Trophoblast cell (in vitro differentiated cells and primary cell): ENCODE measurements at regions not wholly inside any gene's neighbourhood (a gene's known extent, or its start where the extent isn't known, plus 50 kb on each side); places are given as distances from the start of the nearest gene placed in this dataset.
"Not testable (repeated sequence)": the region's sequence is repeated elsewhere in the genome, so short reads cannot be mapped to it uniquely, and the experiment has no call there.

Experiments
- DNase-seq, 2 donors: peaks; one replicate each; pipeline ENCODE4 v3.0.0-alpha.2; 2016
- H2AFZ ChIP-seq: 2 replicates; pipeline ENCODE4 v1.6.1; 2013; ENCODE audit warnings: low read length, moderate library complexity, mild to moderate bottlenecking; ENCODE audit not compliant: insufficient read depth, poor library complexity
- H2AK5ac ChIP-seq: 2 replicates; pipeline ENCODE4 v1.6.1; 2013; ENCODE audit warnings: mild to moderate bottlenecking, low read length
- H2BK120ac ChIP-seq: 2 replicates; pipeline ENCODE4 v1.6.1; 2013; ENCODE audit warnings: low read length, mild to moderate bottlenecking, moderate library complexity; ENCODE audit not compliant: insufficient read depth, poor library complexity
- H2BK12ac ChIP-seq: 2 replicates; pipeline ENCODE4 v1.6.1; 2013; ENCODE audit warnings: mild to moderate bottlenecking, low read length, moderate library complexity
- H2BK5ac ChIP-seq: 2 replicates; pipeline ENCODE4 v1.6.1; 2013; ENCODE audit warnings: low read length, low read depth, moderate library complexity, mild to moderate bottlenecking; ENCODE audit not compliant: poor library complexity
- H3K14ac ChIP-seq: 2 replicates; pipeline ENCODE4 v1.6.1; 2013; ENCODE audit warnings: mild to moderate bottlenecking, low read length
- H3K18ac ChIP-seq: 2 replicates; pipeline ENCODE4 v1.6.1; 2013; ENCODE audit warnings: mild to moderate bottlenecking, low read length
- H3K23ac ChIP-seq: 2 replicates; pipeline ENCODE4 v1.6.1; 2013; ENCODE audit warnings: low read length
- H3K27ac ChIP-seq: 2 replicates; pipeline ENCODE4 v1.5.1; 2013; ENCODE audit warnings: low read depth, mild to moderate bottlenecking, inconsistent platforms, low read length, moderate library complexity
- H3K27me3 ChIP-seq: 2 replicates; pipeline ENCODE4 v1.6.1; 2013; ENCODE audit warnings: inconsistent platforms, mild to moderate bottlenecking, low read length, moderate library complexity; ENCODE audit not compliant: insufficient read depth
- H3K36me3 ChIP-seq, 2 experiments: 1 replicate in 1 of 2; 2 replicates in 1 of 2; pipeline ENCODE4 v1.6.1; 2013; ENCODE audit warnings: low read length in 2 of 2, mild to moderate bottlenecking in 2 of 2, moderate library complexity in 1 of 2; ENCODE audit not compliant: insufficient read depth in 2 of 2, control insufficient read depth in 1 of 2
- H3K4ac ChIP-seq: 2 replicates; pipeline ENCODE4 v1.6.1; 2013; ENCODE audit warnings: low read depth, mild to moderate bottlenecking, low read length, moderate library complexity
- H3K4me1 ChIP-seq, 2 experiments: 1 replicate in 1 of 2; 2 replicates in 1 of 2; pipeline ENCODE4 v1.6.1; 2013; ENCODE audit warnings: low read length in 2 of 2, mild to moderate bottlenecking in 2 of 2, moderate library complexity in 1 of 2; ENCODE audit not compliant: insufficient read depth in 2 of 2, control insufficient read depth in 1 of 2
- H3K4me2 ChIP-seq: 2 replicates; pipeline ENCODE4 v1.6.1; 2013; ENCODE audit warnings: inconsistent platforms, mild to moderate bottlenecking, low read length, moderate library complexity
- H3K4me3 ChIP-seq: 2 replicates; pipeline ENCODE4 v1.5.1; 2013; ENCODE audit warnings: mild to moderate bottlenecking, low read depth, low read length, inconsistent platforms
- H3K79me1 ChIP-seq: one replicate; pipeline ENCODE4 v1.6.1; 2013; ENCODE audit warnings: low read length
- H3K79me2 ChIP-seq: 2 replicates; pipeline ENCODE4 v1.6.1; 2013; ENCODE audit warnings: low read length, mild to moderate bottlenecking; ENCODE audit not compliant: control insufficient read depth, insufficient read depth, poor library complexity
- H3K9ac ChIP-seq: 2 replicates; pipeline ENCODE4 v1.6.1; 2013; ENCODE audit warnings: mild to moderate bottlenecking, low read length
- H3K9me3 ChIP-seq: 2 replicates; pipeline ENCODE4 v1.6.1; 2013; ENCODE audit warnings: low read depth, mild to moderate bottlenecking, control low read depth, inconsistent platforms, low read length; ENCODE audit not compliant: insufficient read depth
- H4K12ac ChIP-seq: 2 replicates; pipeline ENCODE4 v1.6.1; 2013; ENCODE audit warnings: low read depth, mild to moderate bottlenecking, low read length, moderate library complexity
- H4K8ac ChIP-seq: 2 replicates; pipeline ENCODE4 v1.6.1; 2013; ENCODE audit warnings: low read depth, mild to moderate bottlenecking, low read length, moderate library complexity
- H4K91ac ChIP-seq: one replicate; pipeline ENCODE4 v1.6.1; 2013; ENCODE audit warnings: low read depth, mild to moderate bottlenecking, low read length, moderate library complexity
- WGBS: extraction: QIAGEN DNeasy Blood & Tissue Kit; methylation state at CpG from one replicate; pipeline ENCODE4 v1.1.7; 2013; ENCODE audit warnings: missing lambda C conversion rate; ENCODE audit not compliant: insufficient read length, insufficient coverage; ENCODE audit errors: extremely low coverage; 5-methylcytosine and 5-hydroxymethylcytosine counted together

DNA sequence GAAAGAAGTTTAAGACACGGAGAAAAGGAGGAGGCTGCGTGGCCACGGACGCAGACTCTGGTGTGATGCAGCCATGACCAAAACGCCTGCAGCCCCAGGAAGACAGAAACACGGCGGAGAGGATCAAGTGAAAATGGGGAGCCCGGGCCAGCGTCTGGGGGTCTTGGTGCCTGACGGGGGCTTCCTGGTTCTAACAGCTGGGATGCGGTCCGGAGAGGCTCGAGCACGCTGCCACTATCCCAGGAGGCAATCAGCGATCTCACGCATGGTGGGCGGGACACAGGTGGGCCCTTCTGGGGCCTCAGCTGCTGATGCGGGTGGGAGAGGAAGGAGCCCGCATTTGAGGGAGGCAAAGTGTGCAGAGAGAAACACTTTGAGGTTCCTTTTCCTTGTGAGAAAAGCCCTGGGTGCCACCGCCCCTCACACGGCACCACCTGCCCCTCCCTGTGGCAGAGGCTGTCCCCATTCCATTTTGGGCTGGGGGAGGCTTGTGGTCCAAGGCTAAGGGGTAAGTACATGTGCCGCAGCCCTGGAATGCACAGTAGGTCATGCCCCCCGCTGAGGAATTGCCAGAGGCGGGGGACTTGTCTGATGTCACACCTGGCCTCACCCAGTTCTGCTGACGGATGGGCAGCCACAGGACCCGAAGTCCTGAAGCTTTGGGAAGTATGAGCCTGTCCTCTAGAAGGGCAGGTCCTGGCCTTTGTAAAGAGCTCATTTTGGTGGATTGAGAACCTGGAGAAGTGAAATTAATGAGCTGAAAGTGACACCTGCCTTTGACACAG, 121.7 kb upstream of the ZNF469 start:
- H2BK5ac ChIP-seq, H4K8ac ChIP-seq, H3K9ac ChIP-seq, H3K79me2 ChIP-seq, DNase-seq, H3K9me3 ChIP-seq, H4K12ac ChIP-seq, H3K27ac ChIP-seq, H3K23ac ChIP-seq, H3K4me3 ChIP-seq, H2AFZ ChIP-seq, H3K36me3 ChIP-seq, H3K27me3 ChIP-seq, H3K4me2 ChIP-seq: not testable (repeated sequence)
- H3K79me1 ChIP-seq, result peaks cover 34% of the 10 kb centered on the region
- peak overlapping the region; percentile 74 for H4K91ac ChIP-seq
- no CpG with 5 or more reads among the region's 26 CpGs for WGBS
- peaks cover 29 to 38% of the 10 kb centered on the region in 2 experiments for H3K4me1 ChIP-seq
- H2BK12ac ChIP-seq, result peak overlapping the region; percentile 93
- H2BK120ac ChIP-seq, result peak overlapping the region; percentile 79
- H2AK5ac ChIP-seq, result peak overlapping the region; percentile 82
- peak overlapping the region; percentile 64 for H3K4ac ChIP-seq
- peak overlapping the region; percentile 67 for H3K14ac ChIP-seq
- peak overlapping the region; percentile 56 for H3K18ac ChIP-seq

DNA sequence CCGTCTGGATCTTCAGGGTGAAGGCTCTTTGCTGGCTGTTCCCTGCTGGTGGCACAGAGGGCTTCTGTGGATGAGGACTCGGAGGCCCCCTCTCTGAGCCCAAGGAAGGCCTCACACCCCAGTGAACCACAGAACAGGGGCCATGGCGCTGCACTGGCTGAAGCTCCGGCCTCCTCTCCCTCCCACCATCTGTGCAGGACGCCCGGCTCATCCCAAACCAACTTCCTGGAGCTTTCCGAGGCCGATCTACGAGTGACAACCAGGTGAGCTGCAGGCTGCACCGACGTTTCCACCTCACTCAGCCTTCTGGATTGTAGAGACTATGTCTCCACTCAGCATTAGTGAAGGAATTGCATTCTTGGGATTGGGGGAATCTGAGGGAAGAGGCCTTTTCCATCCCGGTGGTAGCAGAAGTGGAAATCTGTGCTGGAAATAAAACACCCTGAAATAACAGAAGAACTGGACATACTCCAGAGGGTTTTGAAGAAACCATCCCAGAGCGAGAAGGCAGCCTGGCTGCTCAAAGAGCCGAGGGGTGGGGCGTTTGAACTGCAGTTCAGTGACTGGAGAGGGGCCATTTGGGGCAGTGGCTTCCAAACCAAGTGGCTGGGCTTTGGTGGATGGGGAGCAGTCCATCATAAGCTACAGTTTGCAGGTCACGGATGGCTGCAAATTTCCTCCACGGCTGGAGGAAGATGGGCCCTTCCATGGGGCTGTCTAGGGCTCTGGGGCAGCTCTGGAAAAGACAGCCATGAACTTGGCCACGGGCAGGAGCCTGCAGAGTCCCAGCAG, 120.7 kb upstream of the ZNF469 start:
- H3K27me3 ChIP-seq, result not testable (repeated sequence)

DNA sequence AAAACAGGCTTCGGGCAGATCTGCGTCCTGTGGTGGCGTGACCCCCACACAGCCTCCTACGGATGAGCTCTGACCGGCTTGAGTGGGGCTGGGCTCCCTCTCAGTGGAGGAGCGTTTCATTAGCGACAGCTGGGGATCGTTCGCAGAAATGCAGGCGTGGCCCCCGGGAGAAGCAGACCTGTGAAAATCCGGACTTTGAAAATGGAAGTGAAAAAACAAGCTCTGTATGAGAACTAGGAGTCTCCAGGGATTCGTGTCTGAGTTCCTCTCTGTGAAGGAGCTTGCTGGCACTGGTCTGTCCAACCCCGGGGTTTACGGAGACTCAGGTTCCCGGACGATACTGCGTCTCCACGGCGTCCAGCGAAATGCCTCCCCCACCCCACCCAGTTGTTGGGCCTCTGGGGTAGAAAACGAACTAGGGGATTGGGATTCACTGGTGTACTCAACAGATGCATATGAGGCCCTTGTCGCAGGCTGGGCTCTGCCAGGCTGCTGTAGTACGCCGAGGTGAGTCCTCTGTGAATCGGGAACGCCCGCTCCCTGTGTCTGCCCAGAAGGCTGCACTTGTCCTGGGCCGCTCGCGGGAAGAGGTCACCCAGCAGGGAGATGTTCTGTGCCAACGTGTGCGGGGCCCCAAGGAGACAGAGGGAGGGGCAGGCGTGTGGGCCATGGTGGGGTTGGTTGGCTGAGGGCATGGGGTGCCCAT, 119.7 kb upstream of the ZNF469 start:
- H3K79me2 ChIP-seq, H3K9me3 ChIP-seq, H3K4ac ChIP-seq, H4K12ac ChIP-seq, DNase-seq, H2AFZ ChIP-seq, H3K9ac ChIP-seq, H3K27me3 ChIP-seq, H3K36me3 ChIP-seq, H3K4me2 ChIP-seq, H3K23ac ChIP-seq, H3K27ac ChIP-seq, H3K4me3 ChIP-seq: not testable (repeated sequence)
- Histone ChIP-seq H3K79me1 (peaks cover 36% of the 10 kb centered on the region), H4K91ac (peak overlapping the region; percentile 83), H4K8ac (peak overlapping the region; percentile 62), H3K4me1 (peaks cover 30 to 39% of the 10 kb centered on the region in 2 experiments), H2AK5ac (peak overlapping the region; percentile 55), H2BK120ac (peak overlapping the region; percentile 61), H3K18ac (peak overlapping the region; percentile 56), H2BK12ac (peak overlapping the region; percentile 81), H3K14ac (peak overlapping the region; percentile 65), H2BK5ac (peak overlapping the region; percentile 29)
- no CpG with 5 or more reads among the region's 34 CpGs for WGBS

More for the DNA sequence above, 120.7 kb upstream of the ZNF469 start:
- peak overlapping the region; percentile 13 for H4K91ac ChIP-seq
- not testable (repeated sequence) for H3K18ac ChIP-seq, H3K79me2 ChIP-seq, H3K23ac ChIP-seq, H4K8ac ChIP-seq, H2AK5ac ChIP-seq, H3K4me2 ChIP-seq, H3K4me3 ChIP-seq, H3K36me3 ChIP-seq, H3K27ac ChIP-seq, H2AFZ ChIP-seq, H2BK5ac ChIP-seq, DNase-seq, H3K9me3 ChIP-seq, H3K4ac ChIP-seq, H3K9ac ChIP-seq, H4K12ac ChIP-seq
- H3K79me1 ChIP-seq, result peaks cover 36% of the 10 kb centered on the region
- H2BK120ac ChIP-seq, result peak overlapping the region; percentile 25
- H2BK12ac ChIP-seq, result peak overlapping the region; percentile 29
- no CpG with 5 or more reads among the region's 18 CpGs for WGBS
- peaks cover 30 to 39% of the 10 kb centered on the region in 2 experiments for H3K4me1 ChIP-seq
- peak overlapping the region; percentile 48 for H3K14ac ChIP-seq

DNA sequence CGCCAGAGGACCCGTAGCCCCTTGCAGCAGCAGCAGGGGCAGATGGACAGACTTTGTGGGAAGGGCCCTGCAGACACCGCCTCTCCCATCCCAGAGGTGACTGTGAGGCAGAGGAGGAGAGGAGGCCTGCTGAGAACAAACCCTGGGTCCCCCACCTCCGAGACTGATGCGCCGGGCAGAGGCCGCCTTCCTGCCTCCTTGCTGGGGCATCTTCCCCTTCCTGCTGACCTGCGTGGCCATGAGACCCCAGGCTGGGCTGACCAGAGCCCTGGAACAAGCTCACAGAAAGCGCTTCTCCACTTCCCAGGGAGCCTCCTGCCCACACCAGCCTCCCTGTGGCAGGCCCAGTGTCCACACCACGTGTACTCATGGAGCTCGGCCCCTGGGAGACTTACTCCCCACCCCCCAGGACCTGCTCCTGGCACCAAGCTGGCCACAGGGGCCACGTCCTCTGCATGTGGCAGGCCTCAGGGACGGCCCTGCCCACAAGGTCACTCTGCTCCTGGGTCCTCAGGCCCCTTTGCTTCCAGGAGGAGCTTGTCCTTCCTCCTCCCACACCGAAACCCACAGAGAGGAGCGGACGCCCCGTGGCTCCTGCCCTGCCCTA, 119.0 kb upstream of the ZNF469 start:
- not testable (repeated sequence) for H4K8ac ChIP-seq, DNase-seq, H3K27ac ChIP-seq, H3K9me3 ChIP-seq, H4K12ac ChIP-seq, H2AFZ ChIP-seq, H3K36me3 ChIP-seq, H3K4ac ChIP-seq, H3K4me2 ChIP-seq, H3K9ac ChIP-seq, H3K4me3 ChIP-seq, H3K79me2 ChIP-seq, H3K27me3 ChIP-seq, H2BK5ac ChIP-seq, H3K23ac ChIP-seq
- peak overlapping the region; percentile 83 for H4K91ac ChIP-seq
- peak overlapping the region; percentile 19 for H2BK12ac ChIP-seq
- H3K79me1 ChIP-seq, result peaks cover 33% of the 10 kb centered on the region
- H2AK5ac ChIP-seq, result peak overlapping the region; percentile 13
- WGBS, result no CpG with 5 or more reads among the region's 17 CpGs
- H2BK120ac ChIP-seq, result peak overlapping the region; percentile 74
- peaks cover 25 to 35% of the 10 kb centered on the region in 2 experiments for H3K4me1 ChIP-seq
- H3K14ac ChIP-seq, result peak overlapping the region; percentile 74
- H3K18ac ChIP-seq, result peak overlapping the region; percentile 7
